IMR-90 (cell line): ENCODE measurements at regions not wholly inside any gene's neighbourhood (a gene's known extent, or its start where the extent isn't known, plus 50 kb on each side); places are given as distances from the start of the nearest gene placed in this dataset.

Source experiments
- ATAC-seq: fragments of 200-7000 bp; cut with Tn5 transposase; 2 replicates; pipeline ENCODE4 v1.9.1; 2020; ENCODE audit warnings: low read depth, mild to moderate bottlenecking, moderate library complexity
- BruUV-seq: library from RNA; stranded (reverse); fragments of 400-500 nt; replicated peaks from 2 replicates; lab custom pipeline; 2021; lab: Mats Ljungman, UMichigan
- CTCF ChIA-PET: fragments of 300-600 bp; formaldehyde crosslinking; extraction: SDS; loops from one replicate; lab custom pipeline; 2021; ENCODE audit warnings: antibody characterized with exemption; lab: Yijun Ruan, JAX
- POLR2A ChIA-PET: fragments of 300-600 bp; sonication (Branson Sonifier 250); formaldehyde crosslinking; loops from one replicate; lab custom pipeline; 2022; ENCODE audit warnings: antibody characterized with exemption; ENCODE audit not compliant: unreplicated experiment; lab: Charles Lee
- DNase-seq: peaks from one replicate; pipeline ENCODE4 v3.0.0; 2013
- H2AFZ ChIP-seq: replicated peaks from 2 replicates; pipeline ENCODE3; 2013; ENCODE audit warnings: low read length, mild to moderate bottlenecking; ENCODE audit not compliant: poor library complexity
- H2AK5ac ChIP-seq: 2 replicates; pipeline ENCODE4 v1.6.1; 2013; ENCODE audit warnings: low read depth, low read length, inconsistent platforms
- H2AK9ac ChIP-seq: replicated peaks from 2 replicates; pipeline ENCODE3; 2013; ENCODE audit warnings: mild to moderate bottlenecking, low read depth, low read length, moderate library complexity; ENCODE audit not compliant: poor library complexity
- H2BK120ac ChIP-seq: 2 replicates; pipeline ENCODE4 v1.6.1; 2013; ENCODE audit warnings: low read depth, low read length, inconsistent platforms
- H2BK15ac ChIP-seq: 3 replicates; pipeline ENCODE4 v1.6.1; 2013; ENCODE audit warnings: low read depth, low read length, inconsistent platforms
- H2BK20ac ChIP-seq: 2 replicates; pipeline ENCODE4 v1.6.1; 2013; ENCODE audit warnings: low read depth, mild to moderate bottlenecking, inconsistent platforms, low read length, moderate library complexity
- H2BK5ac ChIP-seq: 2 replicates; pipeline ENCODE4 v1.6.1; 2013; ENCODE audit warnings: mild to moderate bottlenecking, low read depth, low read length, inconsistent platforms; ENCODE audit not compliant: poor library complexity, severe bottlenecking
- H3K14ac ChIP-seq: replicated peaks from 2 replicates; pipeline ENCODE4 v1.6.1; 2013; ENCODE audit warnings: low read depth, low read length, inconsistent platforms
- H3K18ac ChIP-seq: 2 replicates; pipeline ENCODE4 v1.6.1; 2013; ENCODE audit warnings: low read depth, low read length, control low read depth
- H3K23ac ChIP-seq: 2 replicates; pipeline ENCODE4 v1.6.1; 2013; ENCODE audit warnings: low read depth, low read length, inconsistent platforms
- H3K27ac ChIP-seq: 2 replicates; pipeline ENCODE4 v1.5.1; 2013; ENCODE audit warnings: mild to moderate bottlenecking, control low read depth, low read length; ENCODE audit not compliant: insufficient read depth
- H3K27me3 ChIP-seq: 2 replicates; pipeline ENCODE4 v1.6.1; 2013; ENCODE audit warnings: low read length; ENCODE audit not compliant: control insufficient read depth, insufficient read depth
- H3K36me3 ChIP-seq: 2 replicates; pipeline ENCODE4 v1.6.1; 2013; ENCODE audit warnings: low read length, mixed read lengths; ENCODE audit not compliant: control insufficient read depth, insufficient read depth
- H3K4ac ChIP-seq: 2 replicates; pipeline ENCODE4 v1.6.1; 2013; ENCODE audit warnings: low read depth, low read length, inconsistent platforms
- H3K4me1 ChIP-seq: 2 replicates; pipeline ENCODE4 v1.6.1; 2013; ENCODE audit warnings: low read length, mixed read lengths; ENCODE audit not compliant: control insufficient read depth, insufficient read depth
- H3K4me2 ChIP-seq: 2 replicates; pipeline ENCODE4 v1.6.1; 2013; ENCODE audit warnings: low read depth, mild to moderate bottlenecking, control low read depth, low read length, moderate library complexity
- H3K4me3 ChIP-seq: 2 replicates; pipeline ENCODE4 v1.5.1; 2013; ENCODE audit warnings: low read depth, mild to moderate bottlenecking, control low read depth, low read length, moderate library complexity; ENCODE audit not compliant: insufficient read depth
- H3K56ac ChIP-seq: 2 replicates; pipeline ENCODE4 v1.6.1; 2013; ENCODE audit warnings: low read length, inconsistent platforms; ENCODE audit not compliant: insufficient read depth; ENCODE audit errors: extremely low read depth
- H3K79me1 ChIP-seq, 2 experiments: 2 replicates each; pipeline ENCODE4 v1.6.1; 2013; ENCODE audit warnings: low read length in 2 of 2, inconsistent platforms in 1 of 2, low read depth in 1 of 2
- H3K9ac ChIP-seq: 2 replicates; pipeline ENCODE4 v1.6.1; 2013; ENCODE audit warnings: low read depth, low read length, control low read depth
- H3K9me1 ChIP-seq: 2 replicates; pipeline ENCODE4 v1.6.1; 2013; ENCODE audit warnings: low read length, inconsistent platforms; ENCODE audit not compliant: insufficient read depth
- H3K9me3 ChIP-seq: 2 replicates; pipeline ENCODE4 v1.6.1; 2013; ENCODE audit warnings: low read length; ENCODE audit not compliant: control insufficient read depth, insufficient read depth
- H4K20me1 ChIP-seq: 2 replicates; pipeline ENCODE4 v1.6.1; 2013; ENCODE audit warnings: low read length, inconsistent platforms; ENCODE audit not compliant: insufficient read depth
- H4K5ac ChIP-seq: 2 replicates; pipeline ENCODE4 v1.6.1; 2013; ENCODE audit warnings: mild to moderate bottlenecking, low read depth, low read length, control low read depth
- H4K8ac ChIP-seq, 2 experiments: 2 replicates each; pipeline ENCODE4 v1.6.1; 2013; ENCODE audit warnings: low read depth in 2 of 2, low read length in 2 of 2, control low read depth in 1 of 2, inconsistent platforms in 1 of 2
- H4K91ac ChIP-seq: 2 replicates; pipeline ENCODE4 v1.6.1; 2013; ENCODE audit warnings: low read depth, low read length, inconsistent platforms; ENCODE audit not compliant: insufficient read depth
- BHLHE40 ChIP-seq: fragments of 150-350 bp; IDR thresholded peaks from 2 replicates; pipeline ENCODE4 v1.6.1; 2016; ENCODE audit warnings: mild to moderate bottlenecking, low read depth, low read length
- CEBPB ChIP-seq: IDR thresholded peaks from 2 replicates; pipeline ENCODE4 v1.6.1; 2012; ENCODE audit warnings: low read depth, low read length, improper control_type of control experiment
- CHD1 ChIP-seq: IDR thresholded peaks from 2 replicates; pipeline ENCODE4 v1.6.1; 2012; ENCODE audit warnings: low read depth, low read length, improper control_type of control experiment
- CTCF ChIP-seq: conservative IDR thresholded peaks from 2 replicates; pipeline ENCODE4 v1.5.1; 2012; ENCODE audit warnings: mild to moderate bottlenecking, low read depth, low read length, improper control_type of control experiment
- MAFK ChIP-seq: IDR thresholded peaks from 2 replicates; pipeline ENCODE4 v1.6.1; 2012; ENCODE audit warnings: low read depth, low read length, improper control_type of control experiment
- MAZ ChIP-seq: IDR thresholded peaks from 2 replicates; pipeline ENCODE4 v1.6.1; 2012; ENCODE audit warnings: low read depth, mild to moderate bottlenecking, low read length, improper control_type of control experiment, moderate library complexity, borderline replicate concordance
- MXI1 ChIP-seq: IDR thresholded peaks from 2 replicates; pipeline ENCODE4 v1.6.1; 2012; ENCODE audit warnings: low read depth, mild to moderate bottlenecking, low read length, moderate library complexity, borderline replicate concordance
- NFE2L2 ChIP-seq: fragments of 150-350 bp; IDR thresholded peaks from 2 replicates; pipeline ENCODE4 v1.6.1; 2016; ENCODE audit warnings: low read depth, mild to moderate bottlenecking, low read length
- SMC3 ChIP-seq: fragments of 150-350 bp; IDR thresholded peaks from 2 replicates; pipeline ENCODE4 v1.6.1; 2016; ENCODE audit warnings: low read depth, mild to moderate bottlenecking, antibody characterized with exemption, low read length, moderate library complexity
- USF2 ChIP-seq: fragments of 150-350 bp; IDR thresholded peaks from 2 replicates; pipeline ENCODE4 v1.6.1; 2017; ENCODE audit warnings: mild to moderate bottlenecking, antibody characterized with exemption, low read length, low read depth
- WGBS, 2 experiments: methylation state at CpG; one replicate each; pipeline versions ENCODE4 v1.1.5 to v1.1.7; 2013; ENCODE audit warnings: missing lambda C conversion rate in 2 of 2; ENCODE audit not compliant: insufficient read length in 1 of 2; ENCODE audit errors: extremely low coverage in 2 of 2; 5-methylcytosine and 5-hydroxymethylcytosine counted together
- dilution Hi-C: fragments of 300-500 bp; cut with HindIII; formaldehyde crosslinking; loops from one replicate; pipeline ENCODE4 v1.14.3; 2018; ENCODE audit warnings: low sequenced_read_pairs; ENCODE audit not compliant: unreplicated experiment
- in situ Hi-C: fragments of 300-500 bp; cut with MboI; formaldehyde crosslinking; loops from 3 replicates; pipeline ENCODE4 v1.14.3; 2019; ENCODE audit warnings: low sequenced_read_pairs, inconsistent platforms, mixed read lengths
- intact Hi-C: fragments of 100-400 bp; cut with micrococcal nuclease; formaldehyde crosslinking; loops from 2 replicates; pipeline ENCODE4 v1.10.0; 2022
- TF ChIP-seq, protein P1 (sequence below): fragments of 150-350 bp; IDR thresholded peaks from 2 replicates; pipeline ENCODE4 v1.6.1; 2016; ENCODE audit warnings: low read depth, mild to moderate bottlenecking, low read length, moderate library complexity, borderline replicate concordance

- intact Hi-C loops (loop anchor here (5.0 kb wide), 1 partner anchor 912 kb away; no protein-coding TSS in a partner anchor), dilution Hi-C loops (no loop called here), in situ Hi-C loops (no loop called here)
- no peak overlapping the region for H3K4me3 ChIP-seq
- no peak overlapping the region for H4K91ac ChIP-seq
- no peak overlapping the region for H4K8ac ChIP-seq
- no peaks in the 10 kb centered on the region for H3K79me1 ChIP-seq
- no peaks in the 10 kb centered on the region for H3K36me3 ChIP-seq
- no peak overlapping the region for H2BK5ac ChIP-seq
- H3K4me2 ChIP-seq, result no peak overlapping the region
- no peak overlapping the region for H3K9ac ChIP-seq
- H2BK15ac ChIP-seq, result no peak overlapping the region
- H2AK9ac ChIP-seq, result no peak overlapping the region
- no peak overlapping the region for H2AK5ac ChIP-seq
- no peak overlapping the region for H3K27ac ChIP-seq
- H3K56ac ChIP-seq, result no peak overlapping the region
- ATAC-seq (no peak), DNase-seq (no peak)
- TF ChIP-seq MAZ (no peak), MAFK (no peak), MXI1 (no peak), USF2 (no peak), CHD1 (no peak), BHLHE40 (no peak), SMC3 (no peak), NFE2L2 (no peak), CEBPB (no peak), CTCF (no peak)
- TF ChIP-seq, protein P1, sequence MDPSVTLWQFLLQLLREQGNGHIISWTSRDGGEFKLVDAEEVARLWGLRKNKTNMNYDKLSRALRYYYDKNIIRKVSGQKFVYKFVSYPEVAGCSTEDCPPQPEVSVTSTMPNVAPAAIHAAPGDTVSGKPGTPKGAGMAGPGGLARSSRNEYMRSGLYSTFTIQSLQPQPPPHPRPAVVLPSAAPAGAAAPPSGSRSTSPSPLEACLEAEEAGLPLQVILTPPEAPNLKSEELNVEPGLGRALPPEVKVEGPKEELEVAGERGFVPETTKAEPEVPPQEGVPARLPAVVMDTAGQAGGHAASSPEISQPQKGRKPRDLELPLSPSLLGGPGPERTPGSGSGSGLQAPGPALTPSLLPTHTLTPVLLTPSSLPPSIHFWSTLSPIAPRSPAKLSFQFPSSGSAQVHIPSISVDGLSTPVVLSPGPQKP, result no peak
- no peaks in the 10 kb centered on the region for H3K9me1 ChIP-seq
- no peaks in the 10 kb centered on the region for H3K9me3 ChIP-seq
- no peak overlapping the region for H2BK120ac ChIP-seq
- H4K20me1 ChIP-seq, result no peaks in the 10 kb centered on the region
- ChIA-PET POLR2A (no interaction called here), CTCF (no interaction called here)
- WGBS, 2 experiments, result no CpG with 5 or more reads among the region's 4 CpGs
- H2AFZ ChIP-seq, result no peak overlapping the region
- H3K18ac ChIP-seq, result no peak overlapping the region
- H3K4me1 ChIP-seq, result no peaks in the 10 kb centered on the region
- no TSS peak for BruUV-seq
- H3K14ac ChIP-seq, result no peak overlapping the region
- H4K5ac ChIP-seq, result no peak overlapping the region
- H3K4ac ChIP-seq, result no peak overlapping the region
- H3K27me3 ChIP-seq, result no peaks in the 10 kb centered on the region
- no peak overlapping the region for H2BK20ac ChIP-seq
- no peak overlapping the region for H3K23ac ChIP-seq
These were observed 327.1 kb upstream of the GIMD1 start for GRCh38 chr4:106695501-106696262.
